Small intestine (tissue), 7 donors: ENCODE measurements at regions not wholly inside any gene's neighbourhood (a gene's known extent, or its start where the extent isn't known, plus 50 kb on each side); places are given as distances from the start of the nearest gene placed in this dataset.
A peak's percentile ranks its signal among the peaks of the same experiment; 100 is the strongest.

Experiments used
- DNase-seq, 2 donors: peaks; one replicate each; pipeline versions ENCODE4 v3.0.0 to v3.0.0-alpha.2; 2013
- FAIRE-seq: peaks from 2 replicates; lab custom pipeline; 2012; peaks lifted over from hg19 to GRCh38; lab: Jason Lieb, UNC
- H3K27ac ChIP-seq, 3 donors: one replicate each; pipeline ENCODE4 v1.5.1; 2013; ENCODE audit warnings: low read length in 2 of 3, mild to moderate bottlenecking in 2 of 3, control low read depth in 1 of 3, inconsistent platforms in 1 of 3, low read depth in 1 of 3, moderate library complexity in 1 of 3
- H3K27me3 ChIP-seq, 3 donors: one replicate each; pipeline ENCODE4 v1.6.1; 2013; ENCODE audit warnings: low read length in 3 of 3, inconsistent platforms in 1 of 3; ENCODE audit not compliant: control insufficient read depth in 3 of 3, insufficient read depth in 3 of 3
- H3K36me3 ChIP-seq, 3 donors: one replicate each; pipeline ENCODE4 v1.6.1; 2013; ENCODE audit warnings: low read length in 3 of 3, inconsistent platforms in 1 of 3, low read depth in 1 of 3, mild to moderate bottlenecking in 1 of 3, moderate library complexity in 1 of 3; ENCODE audit not compliant: control insufficient read depth in 3 of 3, insufficient read depth in 2 of 3
- H3K4me1 ChIP-seq, 3 donors: one replicate each; pipeline ENCODE4 v1.6.1; 2013; ENCODE audit warnings: low read length in 2 of 3, inconsistent platforms in 1 of 3, low read depth in 1 of 3, mild to moderate bottlenecking in 1 of 3, moderate library complexity in 1 of 3; ENCODE audit not compliant: control insufficient read depth in 3 of 3, insufficient read depth in 2 of 3
- H3K4me3 ChIP-seq, 3 donors: one replicate each; pipeline ENCODE4 v1.5.1; 2013; ENCODE audit warnings: low read length in 3 of 3, control low read depth in 1 of 3, inconsistent platforms in 1 of 3, low read depth in 1 of 3, mild to moderate bottlenecking in 1 of 3, moderate library complexity in 1 of 3
- H3K9me3 ChIP-seq, 2 donors: one replicate each; pipeline ENCODE4 v1.6.1; 2013; ENCODE audit warnings: low read depth in 1 of 2, low read length in 1 of 2; ENCODE audit not compliant: control insufficient read depth in 2 of 2, insufficient read depth in 1 of 2
- WGBS, 3 donors: extraction: QIAGEN DNeasy Blood & Tissue Kit; methylation state at CpG; one replicate each; pipeline ENCODE4 v1.1.7; 2013; 5-methylcytosine and 5-hydroxymethylcytosine counted together
- donor health status: healthy with polysubstance abuse.
- donor health status: control.
- donor health status: control.
- donor health status: Bipolar disorder and iron deficiency.
- donor health status: healthy.

DNA sequence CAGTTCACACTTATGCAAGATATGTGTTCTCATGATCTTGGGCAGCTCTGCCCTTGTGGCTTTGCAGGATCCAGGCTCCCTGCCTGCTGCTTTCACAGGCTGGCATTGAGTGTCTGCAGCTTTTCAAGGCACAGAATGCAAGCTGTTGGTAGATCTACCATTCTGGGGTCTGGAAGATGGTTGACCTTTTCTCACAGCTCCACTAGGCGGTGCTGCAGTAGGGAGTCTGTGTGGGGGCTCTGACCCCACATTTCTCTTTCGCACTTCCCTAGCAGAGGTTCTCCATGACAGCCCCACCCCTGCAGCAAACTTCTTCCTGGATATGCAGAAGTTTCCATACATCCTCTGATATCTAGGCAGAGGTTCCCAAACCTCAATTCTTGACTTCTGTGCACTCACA is 500.5 kb downstream of the BRINP3 start:
- peaks cover 0 to 15% of the 10 kb centered on the region in 2 donors for H3K9me3 ChIP-seq
- no peak overlapping the region for H3K4me3 ChIP-seq
- H3K4me1 ChIP-seq, result no peaks in the 10 kb centered on the region
- 81 to 89% (median 87%) methylated on average over 2 of the region's 2 CpGs for WGBS, 3 donors
- DNase-seq (no peak), FAIRE-seq (no peak)
- no peaks in the 10 kb centered on the region for H3K27me3 ChIP-seq
- no peaks in the 10 kb centered on the region for H3K36me3 ChIP-seq
- H3K27ac ChIP-seq, result no peak overlapping the region

DNA sequence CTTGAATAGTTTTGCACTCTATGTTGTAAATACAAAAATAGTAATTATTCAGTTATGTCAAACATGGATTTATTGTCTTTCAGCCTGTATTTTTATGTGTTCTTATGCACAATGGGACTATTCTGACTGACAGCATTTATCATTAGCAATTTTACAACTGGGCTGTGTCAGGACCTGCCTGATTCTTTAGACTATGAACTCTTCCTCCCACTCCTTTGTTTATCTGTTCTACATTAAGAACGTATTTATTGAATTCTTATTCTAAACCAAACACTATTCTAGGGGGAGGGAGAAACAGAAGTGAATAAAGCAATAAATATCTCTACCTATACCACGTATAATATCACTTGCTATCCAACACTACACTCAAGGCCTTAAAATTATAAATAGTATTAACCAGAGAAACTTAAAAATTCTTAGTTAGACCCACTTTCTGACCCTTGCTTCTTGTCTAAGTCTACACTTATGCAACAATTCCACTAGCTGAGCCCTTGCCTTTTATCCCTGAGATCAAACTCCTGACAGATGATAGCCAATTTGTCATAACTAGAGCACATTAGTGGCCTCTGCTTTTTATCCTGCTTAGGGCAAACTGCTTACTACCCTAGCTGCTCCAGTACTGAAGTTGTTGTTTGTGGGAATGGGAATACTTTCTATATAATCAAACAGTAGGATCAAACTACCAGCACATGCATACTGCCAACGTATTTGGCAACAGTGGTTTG is 494.3 kb downstream of the BRINP3 start:
- Histone ChIP-seq H3K9me3 (no peaks in the 10 kb centered on the region), H3K4me1 (peaks cover 0 to 14% (median 4%) of the 10 kb centered on the region in 3 donors), H3K27ac (peak overlapping the region in 1 of 3 donors; percentile 32), H3K4me3 (no peak overlapping the region), H3K36me3 (no peaks in the 10 kb centered on the region), H3K27me3 (no peaks in the 10 kb centered on the region)
- DNase-seq (peak; percentile 51 to 52), FAIRE-seq (no peak)
- WGBS, 3 donors, result 8 to 31% (median 28%) methylated on average over 3 of the region's 3 CpGs

DNA sequence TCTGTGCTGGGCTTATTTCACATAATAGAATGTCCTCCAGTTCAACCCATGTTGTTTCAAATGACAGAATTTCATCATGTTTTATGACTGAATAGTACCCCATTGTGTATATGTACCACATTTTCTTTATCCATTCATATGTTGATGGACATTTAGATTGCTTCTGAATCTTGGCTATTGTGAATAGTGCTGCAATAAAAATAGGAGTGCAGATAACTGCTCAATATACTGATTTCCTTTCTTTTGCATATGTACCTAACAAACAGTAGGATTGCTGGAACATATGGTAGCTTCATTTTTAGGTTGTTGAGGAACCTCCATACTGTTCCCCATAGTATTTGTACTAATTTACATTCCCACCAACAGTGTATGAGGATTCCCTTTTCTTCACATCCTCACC is 491.1 kb downstream of the BRINP3 start:
- Histone ChIP-seq H3K4me3 (no peak overlapping the region), H3K9me3 (no peaks in the 10 kb centered on the region), H3K4me1 (peaks cover 0 to 14% (median 4%) of the 10 kb centered on the region in 3 donors), H3K27me3 (no peaks in the 10 kb centered on the region), H3K36me3 (no peaks in the 10 kb centered on the region), H3K27ac (no peak overlapping the region)
- DNase-seq (no peak), FAIRE-seq (no peak)

GRCh38 chr1:189987509-189987908 is 490.2 kb downstream of the BRINP3 start:
- Histone ChIP-seq H3K4me1 (peaks cover 0 to 14% (median 4%) of the 10 kb centered on the region in 3 donors), H3K4me3 (no peak overlapping the region), H3K27me3 (no peaks in the 10 kb centered on the region), H3K9me3 (no peaks in the 10 kb centered on the region), H3K27ac (no peak overlapping the region), H3K36me3 (no peaks in the 10 kb centered on the region)
- 70 to 85% (median 83%) methylated on average over 2 of the region's 2 CpGs for WGBS, 3 donors
- FAIRE-seq, result no peak
- no peak for DNase-seq

DNA sequence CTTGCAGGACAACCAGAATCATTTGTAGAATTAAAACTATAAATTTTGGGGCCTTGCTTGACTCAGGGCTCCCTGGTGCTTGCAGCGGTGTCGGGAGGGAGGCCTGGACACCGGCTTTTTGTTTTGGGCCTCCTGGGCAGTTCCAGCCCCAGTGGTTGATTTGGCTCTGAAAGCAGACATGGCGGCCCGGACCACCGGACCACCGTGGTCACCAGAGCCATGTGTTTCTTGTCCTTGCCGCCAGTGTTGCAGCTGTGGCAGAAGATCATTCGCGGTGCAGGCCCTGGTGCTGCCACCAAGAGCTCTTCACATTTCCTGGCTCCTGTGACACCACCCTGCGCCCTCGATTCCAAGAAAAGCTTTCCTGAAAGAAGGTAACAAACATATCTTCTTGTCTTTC is 484.8 kb downstream of the BRINP3 start:
- 90% methylated on average over 12 of the region's 12 CpGs for WGBS, 3 donors
- H3K4me3 ChIP-seq, result no peak overlapping the region
- H3K36me3 ChIP-seq, result no peaks in the 10 kb centered on the region
- H3K27me3 ChIP-seq, result no peaks in the 10 kb centered on the region
- DNase-seq (no peak), FAIRE-seq (no peak)
- peaks cover 0 to 4% of the 10 kb centered on the region in 2 donors for H3K9me3 ChIP-seq
- H3K27ac ChIP-seq, result no peak overlapping the region
- no peaks in the 10 kb centered on the region for H3K4me1 ChIP-seq

GRCh38 chr1:190000365-190000872 is 477.2 kb downstream of the BRINP3 start:
- no peaks in the 10 kb centered on the region for H3K36me3 ChIP-seq
- WGBS, 3 donors, result 61 to 71% (median 62%) methylated on average over 3 of the region's 3 CpGs
- H3K27me3 ChIP-seq, result no peaks in the 10 kb centered on the region
- H3K9me3 ChIP-seq, result no peaks in the 10 kb centered on the region
- FAIRE-seq, result no peak
- H3K27ac ChIP-seq, result no peak overlapping the region
- H3K4me1 ChIP-seq, result no peaks in the 10 kb centered on the region
- DNase-seq, result no peak
- no peak overlapping the region for H3K4me3 ChIP-seq

DNA sequence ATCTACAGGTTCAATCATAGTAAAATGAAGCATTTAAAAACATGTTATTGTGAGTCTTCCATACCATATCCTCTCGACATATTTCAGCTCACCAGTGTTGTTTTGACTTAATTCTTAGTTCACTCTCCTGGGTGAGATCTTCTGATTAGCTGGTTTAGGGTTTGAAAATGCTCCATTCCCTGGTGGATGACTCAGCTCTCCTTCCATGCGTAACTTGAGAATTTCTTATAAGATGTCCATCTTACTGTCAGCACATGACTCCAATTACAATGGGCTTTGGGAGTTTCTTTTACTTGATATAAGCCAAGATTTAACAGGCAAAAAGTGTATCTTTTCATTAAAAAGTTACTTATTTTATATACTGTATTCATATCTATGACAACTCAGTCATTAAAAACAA is 476.5 kb downstream of the BRINP3 start:
- Histone ChIP-seq H3K4me1 (no peaks in the 10 kb centered on the region), H3K27ac (no peak overlapping the region), H3K4me3 (no peak overlapping the region), H3K9me3 (no peaks in the 10 kb centered on the region), H3K36me3 (no peaks in the 10 kb centered on the region), H3K27me3 (no peaks in the 10 kb centered on the region)
- DNase-seq (no peak), FAIRE-seq (no peak)
- WGBS, 3 donors, result 86 to 92% (median 91%) methylated on average over 2 of the region's 2 CpGs

GRCh38 chr1:190003376-190003775 is 474.3 kb downstream of the BRINP3 start:
- no peak for FAIRE-seq
- H3K9me3 ChIP-seq, result no peaks in the 10 kb centered on the region
- DNase-seq, result no peak
- no peaks in the 10 kb centered on the region for H3K27me3 ChIP-seq
- no peak overlapping the region for H3K4me3 ChIP-seq
- no peak overlapping the region for H3K27ac ChIP-seq
- no peaks in the 10 kb centered on the region for H3K36me3 ChIP-seq
- no peaks in the 10 kb centered on the region for H3K4me1 ChIP-seq

GRCh38 chr1:190011585-190011984 is 466.1 kb downstream of the BRINP3 start:
- DNase-seq, result no peak
- H3K27ac ChIP-seq, result no peak overlapping the region
- no peaks in the 10 kb centered on the region for H3K36me3 ChIP-seq
- 86 to 91% (median 91%) methylated on average over 4 of the region's 4 CpGs for WGBS, 3 donors
- no peak for FAIRE-seq
- no peaks in the 10 kb centered on the region for H3K27me3 ChIP-seq
- H3K4me3 ChIP-seq, result no peak overlapping the region
- no peaks in the 10 kb centered on the region for H3K9me3 ChIP-seq
- H3K4me1 ChIP-seq, result no peaks in the 10 kb centered on the region
